ENCODE measurements at regions not wholly inside any gene's neighbourhood (a gene's known extent, or its start where the extent isn't known, plus 50 kb on each side); places are given as distances from the start of the nearest gene placed in this dataset.
"Not testable (repeated sequence)": the region's sequence is repeated elsewhere in the genome, so short reads cannot be mapped to it uniquely, and the experiment has no call there.

DNA sequence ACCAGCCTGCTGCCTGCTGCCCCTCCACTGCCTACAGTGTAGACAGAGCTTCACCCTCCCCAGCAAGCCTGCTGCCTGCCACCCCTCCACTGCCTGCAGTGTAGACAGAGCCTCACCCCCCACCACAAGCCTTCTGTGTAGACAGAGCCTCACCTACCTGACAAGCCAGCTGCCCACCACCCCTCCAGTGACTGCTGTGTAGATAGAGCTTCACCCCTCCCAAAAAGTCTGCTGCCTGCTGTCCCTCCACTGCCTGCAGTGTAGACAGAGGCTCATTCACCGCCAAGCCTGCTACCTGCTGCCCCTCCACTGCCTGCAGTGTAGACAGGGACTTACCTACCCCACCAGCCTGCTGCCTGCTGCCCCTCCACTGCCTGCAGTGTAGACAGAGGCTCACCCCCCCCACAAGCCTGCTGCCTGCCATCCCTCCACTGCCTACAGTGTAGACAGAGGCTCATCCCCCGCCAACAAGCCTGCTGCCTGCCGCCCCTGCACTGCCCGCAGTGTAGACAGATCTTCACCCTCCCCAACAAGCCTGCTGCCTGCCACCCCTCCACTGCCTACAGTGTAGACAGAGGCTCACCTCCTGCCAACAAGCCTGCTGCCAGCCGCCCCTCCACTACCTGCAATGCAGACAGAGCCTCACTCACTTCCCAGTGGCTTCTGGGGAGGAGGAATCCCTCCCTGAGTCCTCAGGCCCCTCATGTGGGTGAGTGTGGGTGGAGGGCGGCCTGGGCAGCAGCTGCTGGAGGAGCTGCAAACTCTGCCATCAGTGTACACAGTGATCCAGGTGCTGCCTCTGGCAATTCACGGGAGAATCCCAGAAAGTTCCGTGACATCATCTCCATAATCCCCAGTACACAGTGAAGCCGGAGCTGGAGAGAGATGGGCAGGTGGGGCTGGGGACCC, 140.9 kb downstream of the DLL1 start:
- intact Hi-C loops (cut with DNase I) = no loop called here
- no peaks in the 10 kb centered on the region for H3K27me3 ChIP-seq (ENCODE audit: control insufficient read depth, insufficient read depth)
- no peak overlapping the region for H3K27ac ChIP-seq (ENCODE audit: low read length)
- DNase-seq = peak in 1 of 3 donors; percentile 27
- no peaks in the 10 kb centered on the region for H3K4me1 ChIP-seq (ENCODE audit: control insufficient read depth, insufficient read depth, low read length)
- WGBS = 92% methylated on average over 9 of the region's 9 CpGs
- no peak for ATAC-seq
- H3K9me3 ChIP-seq (ENCODE audit: control insufficient read depth, low read length) = no peaks in the 10 kb centered on the region
- H3K4me3 ChIP-seq (ENCODE audit: low read length) = no peak overlapping the region

DNA sequence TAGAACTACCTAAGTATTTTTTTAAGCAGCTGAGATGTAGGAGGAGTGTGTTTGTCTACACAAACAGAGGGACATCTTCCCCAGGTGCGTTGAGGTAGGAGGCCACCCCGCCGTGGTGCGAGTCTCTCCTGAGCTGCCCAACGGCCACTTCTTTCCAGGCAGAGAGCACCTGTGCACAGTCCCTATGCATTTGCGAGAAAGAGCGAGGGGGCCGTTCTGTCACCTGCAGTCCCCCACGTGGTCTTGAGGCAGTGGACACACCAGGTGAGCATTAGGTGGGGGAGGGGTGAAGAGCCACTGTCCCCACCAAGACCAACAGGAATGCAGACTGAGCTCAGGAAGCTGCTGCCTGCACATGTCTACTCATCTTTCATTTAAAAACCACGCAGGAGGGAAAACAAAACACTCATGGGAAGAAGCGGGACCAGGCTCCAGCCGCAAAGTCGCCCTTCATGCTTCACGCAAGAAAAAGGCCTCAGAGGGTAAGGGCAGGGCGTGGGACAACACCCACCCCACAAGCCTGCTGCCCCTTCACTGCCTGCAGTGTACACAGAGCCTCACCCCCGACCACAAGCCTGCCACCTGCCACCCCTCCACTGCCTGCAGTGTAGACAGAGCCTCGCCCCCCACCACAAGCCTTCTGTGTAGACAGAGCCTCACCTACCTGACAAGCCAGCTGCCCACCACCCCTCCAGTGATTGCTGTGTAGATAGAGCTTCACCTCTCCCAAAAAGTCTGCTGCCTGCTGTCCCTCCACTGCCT, 142.0 kb downstream of the DLL1 start:
- no peaks in the 10 kb centered on the region for H3K9me3 ChIP-seq (ENCODE audit: control insufficient read depth, low read length)
- intact Hi-C loops (cut with DNase I) = no loop called here
- no peaks in the 10 kb centered on the region for H3K4me1 ChIP-seq (ENCODE audit: control insufficient read depth, insufficient read depth, low read length)
- WGBS = 71% methylated on average over 17 of the region's 17 CpGs
- no peak overlapping the region for H3K27ac ChIP-seq (ENCODE audit: low read length)
- H3K4me3 ChIP-seq (ENCODE audit: low read length) = no peak overlapping the region
- peak in 1 of 3 donors; percentile 35 for DNase-seq
- H3K27me3 ChIP-seq (ENCODE audit: control insufficient read depth, insufficient read depth) = no peaks in the 10 kb centered on the region
- ATAC-seq = no peak

DNA sequence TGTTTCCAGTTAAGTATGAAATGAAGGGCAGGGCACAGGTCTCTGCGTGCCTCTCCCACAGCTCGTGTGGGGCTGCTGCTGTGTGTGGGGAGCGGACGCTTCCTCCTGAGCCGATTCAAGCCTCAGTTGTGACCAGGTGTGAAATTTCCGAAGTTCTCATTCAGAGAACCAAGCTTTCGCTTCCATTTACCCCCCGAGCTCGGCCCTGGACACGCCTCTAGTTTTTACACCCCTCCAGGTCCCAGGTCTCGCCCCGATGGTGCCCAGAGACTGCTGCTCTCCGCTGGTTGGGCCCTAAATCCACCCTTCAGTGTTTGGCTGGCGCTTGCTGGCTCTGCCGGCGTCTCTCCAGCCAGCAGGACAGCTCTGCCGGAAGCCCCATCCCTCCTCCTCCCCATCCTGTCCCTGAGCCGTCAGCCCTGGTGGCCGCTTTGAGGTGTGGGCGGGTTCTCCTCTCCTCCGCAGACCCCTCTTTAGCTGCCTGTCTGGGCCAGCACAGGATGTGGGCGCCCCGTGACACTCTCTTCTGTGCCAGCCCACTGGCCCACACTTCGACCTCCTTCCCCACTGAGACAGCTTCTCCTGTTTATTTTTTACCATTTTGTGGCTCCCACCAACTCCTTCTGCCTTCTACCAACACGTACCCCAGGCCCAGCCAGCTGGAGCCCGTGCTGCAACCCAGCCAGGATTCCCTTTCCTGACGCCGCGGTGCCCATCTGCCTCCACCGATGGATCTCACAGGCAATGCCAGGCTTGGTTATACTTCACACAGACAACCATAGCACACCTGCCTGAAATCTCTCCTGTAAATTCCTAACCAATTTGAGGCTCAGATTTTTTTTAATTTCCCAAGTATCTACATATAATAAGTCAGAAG, 142.8 kb downstream of the DLL1 start:
- Histone ChIP-seq H3K27ac (ENCODE audit: low read length) (no peak overlapping the region), H3K9me3 (ENCODE audit: control insufficient read depth, low read length) (no peaks in the 10 kb centered on the region), H3K4me1 (ENCODE audit: control insufficient read depth, insufficient read depth, low read length) (no peaks in the 10 kb centered on the region), H3K4me3 (ENCODE audit: low read length) (no peak overlapping the region), H3K27me3 (ENCODE audit: control insufficient read depth, insufficient read depth) (no peaks in the 10 kb centered on the region)
- WGBS = 38% methylated on average over 30 of the region's 30 CpGs
- ATAC-seq (peak in 1 of 2 donors; percentile 22), DNase-seq (peak in 2 of 3 donors; percentile 59 to 71)
- intact Hi-C loops (cut with DNase I) = no loop called here

DNA sequence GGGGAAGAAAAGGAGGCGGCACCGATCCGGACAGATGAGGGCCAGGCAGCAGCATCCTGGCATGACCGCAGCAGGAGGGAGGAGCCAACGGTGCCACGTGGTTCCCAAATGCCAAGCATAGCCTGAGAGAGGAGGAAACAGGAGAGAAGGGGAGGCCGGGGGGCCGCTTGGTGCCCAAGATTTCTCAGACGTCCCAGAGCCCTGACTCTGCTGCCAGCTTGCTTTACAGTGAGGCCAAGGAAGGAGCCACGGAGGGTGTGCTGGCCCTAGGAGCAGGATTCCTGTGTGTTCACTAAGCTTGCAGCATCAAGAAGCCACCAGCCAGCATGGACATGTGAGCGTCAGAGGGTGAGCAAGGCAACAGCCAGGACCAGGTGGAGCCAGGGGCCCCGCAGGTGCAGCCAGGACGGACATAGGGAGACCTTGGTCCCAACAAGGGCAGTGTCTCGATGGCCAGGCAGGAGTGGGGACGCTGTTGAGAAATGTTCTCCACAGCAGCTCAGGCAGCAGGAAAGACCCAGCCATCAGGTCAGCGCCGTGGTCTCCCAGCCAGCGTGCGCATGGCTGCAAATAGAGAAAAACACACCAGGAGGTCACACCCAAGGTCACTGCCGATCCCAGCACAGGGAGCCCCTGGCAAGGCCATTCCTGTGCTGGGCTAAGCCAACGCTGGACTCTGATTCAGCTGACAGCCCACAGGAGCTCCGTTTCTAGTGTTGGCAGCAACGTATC, 143.7 kb downstream of the DLL1 start:
- no peak overlapping the region for H3K4me3 ChIP-seq (ENCODE audit: low read length)
- intact Hi-C loops (cut with DNase I) = no loop called here
- H3K27ac ChIP-seq (ENCODE audit: low read length) = no peak overlapping the region
- ATAC-seq (peak; percentile 39 to 61), DNase-seq (peak in 2 of 3 donors; percentile 48 to 77)
- 70% methylated on average over 23 of the region's 23 CpGs for WGBS
- H3K27me3 ChIP-seq (ENCODE audit: control insufficient read depth, insufficient read depth) = no peaks in the 10 kb centered on the region
- H3K9me3 ChIP-seq (ENCODE audit: control insufficient read depth, low read length) = no peaks in the 10 kb centered on the region
- H3K4me1 ChIP-seq (ENCODE audit: control insufficient read depth, insufficient read depth, low read length) = no peaks in the 10 kb centered on the region

DNA sequence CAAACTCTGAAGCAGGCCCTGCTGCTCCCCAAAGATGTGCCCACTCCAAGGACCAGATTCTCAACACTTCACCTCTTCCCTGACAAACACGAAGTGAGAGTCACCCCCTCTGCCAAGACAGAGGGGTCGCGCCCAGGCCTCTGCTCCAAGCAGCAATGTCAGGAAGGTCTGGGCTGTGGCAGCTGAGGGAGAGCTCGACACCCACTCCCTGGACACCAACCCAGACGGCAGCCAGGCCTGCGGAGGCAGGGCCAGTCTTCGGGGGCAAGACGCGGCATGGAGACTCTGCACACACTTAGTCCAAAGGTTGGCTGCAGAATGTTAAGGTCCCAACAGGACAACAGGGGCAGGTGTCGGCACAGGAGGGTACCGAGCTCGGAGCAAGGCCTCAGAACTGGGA, 144.2 kb downstream of the DLL1 start:
- Histone ChIP-seq H3K27ac (ENCODE audit: low read length) (no peak overlapping the region), H3K9me3 (ENCODE audit: control insufficient read depth, low read length) (no peaks in the 10 kb centered on the region), H3K4me1 (ENCODE audit: control insufficient read depth, insufficient read depth, low read length) (no peaks in the 10 kb centered on the region), H3K27me3 (ENCODE audit: control insufficient read depth, insufficient read depth) (no peaks in the 10 kb centered on the region), H3K4me3 (ENCODE audit: low read length) (no peak overlapping the region)
- DNase-seq = peak in 1 of 3 donors; percentile 49
- intact Hi-C loops (cut with DNase I) = no loop called here
- 82% methylated on average over 11 of the region's 12 CpGs for WGBS
- ATAC-seq = peak in 1 of 2 donors; percentile 13

DNA sequence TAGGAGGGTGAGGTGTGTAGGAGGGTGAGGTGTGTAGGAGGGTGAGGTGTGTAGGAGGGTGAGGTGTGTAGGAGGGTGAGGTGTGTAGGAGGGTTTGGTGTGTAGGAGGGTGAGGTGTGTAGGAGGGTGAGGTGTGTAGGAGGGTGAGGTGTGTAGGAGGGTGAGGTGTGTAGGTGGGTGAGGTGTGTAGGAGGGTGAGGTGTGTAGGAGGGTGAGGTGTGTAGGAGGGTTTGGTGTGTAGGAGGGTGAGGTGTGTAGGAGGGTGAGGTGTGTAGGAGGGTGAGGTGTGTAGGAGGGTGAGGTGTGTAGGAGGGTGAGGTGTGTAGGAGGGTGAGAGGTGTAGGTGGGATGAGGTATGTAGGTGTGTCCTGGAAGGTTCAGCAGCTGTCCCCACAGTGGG, 144.7 kb downstream of the DLL1 start:
- intact Hi-C loops (cut with DNase I) = not testable (repeated sequence)

DNA sequence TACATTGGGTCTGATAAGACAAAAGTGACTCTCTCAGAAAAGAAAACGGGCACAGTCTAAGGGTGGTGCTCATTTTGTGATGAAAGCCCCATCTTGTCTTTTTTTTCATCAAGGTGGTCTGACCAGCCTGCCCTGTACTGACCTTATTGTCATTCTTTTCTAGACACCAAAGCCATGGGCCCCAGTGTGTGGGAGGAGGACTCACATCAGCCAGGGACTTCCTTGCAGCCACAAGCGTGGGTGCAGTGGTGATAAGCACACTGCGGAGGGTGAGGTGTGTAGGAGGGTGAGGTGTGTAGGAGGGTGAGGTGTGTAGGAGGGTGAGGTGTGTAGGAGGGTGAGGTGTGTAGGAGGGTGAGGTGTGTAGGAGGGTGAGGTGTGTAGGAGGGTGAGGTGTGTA, 145.2 kb downstream of the DLL1 start:
- H3K9me3 ChIP-seq (ENCODE audit: control insufficient read depth, low read length); ATAC-seq; H3K4me1 ChIP-seq (ENCODE audit: control insufficient read depth, insufficient read depth, low read length); H3K27me3 ChIP-seq (ENCODE audit: control insufficient read depth, insufficient read depth); H3K4me3 ChIP-seq (ENCODE audit: low read length); H3K27ac ChIP-seq (ENCODE audit: low read length); intact Hi-C loops (cut with DNase I): not testable (repeated sequence)
- DNase-seq = peak in 1 of 3 donors; percentile 30
- WGBS = 30% methylated on average over 3 of the region's 3 CpGs

More for the DNA sequence above, 144.7 kb downstream of the DLL1 start:
- DNase-seq = peak in 1 of 3 donors; percentile 10
- not testable (repeated sequence) for H3K9me3 ChIP-seq (ENCODE audit: control insufficient read depth, low read length); H3K4me3 ChIP-seq (ENCODE audit: low read length); H3K27me3 ChIP-seq (ENCODE audit: control insufficient read depth, insufficient read depth); H3K27ac ChIP-seq (ENCODE audit: low read length); H3K4me1 ChIP-seq (ENCODE audit: control insufficient read depth, insufficient read depth, low read length); ATAC-seq

DNA sequence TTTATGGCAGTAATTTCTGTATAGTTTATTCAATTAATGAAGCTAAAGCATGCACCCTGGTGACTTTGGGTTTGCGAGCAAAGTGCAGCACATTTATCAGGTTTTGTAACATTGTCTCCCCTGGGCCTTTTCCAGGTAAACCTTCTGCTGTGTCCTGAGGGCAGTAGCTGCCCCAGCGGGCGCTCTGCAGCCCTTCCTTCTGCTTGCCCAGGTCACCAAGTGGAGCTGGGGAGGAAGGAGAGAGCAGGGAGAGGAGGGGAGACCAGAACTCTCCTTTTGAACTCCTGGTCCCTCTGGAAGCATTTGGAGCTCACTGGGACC, 145.6 kb downstream of the DLL1 start:
- Histone ChIP-seq H3K4me3 (ENCODE audit: low read length) (no peak overlapping the region), H3K27ac (ENCODE audit: low read length) (no peak overlapping the region), H3K27me3 (ENCODE audit: control insufficient read depth, insufficient read depth) (no peaks in the 10 kb centered on the region), H3K9me3 (ENCODE audit: control insufficient read depth, low read length) (no peaks in the 10 kb centered on the region), H3K4me1 (ENCODE audit: control insufficient read depth, insufficient read depth, low read length) (no peaks in the 10 kb centered on the region)
- 94% methylated on average over 3 of the region's 3 CpGs for WGBS
- DNase-seq (no peak), ATAC-seq (no peak)
- intact Hi-C loops (cut with DNase I) = no loop called here

DNA sequence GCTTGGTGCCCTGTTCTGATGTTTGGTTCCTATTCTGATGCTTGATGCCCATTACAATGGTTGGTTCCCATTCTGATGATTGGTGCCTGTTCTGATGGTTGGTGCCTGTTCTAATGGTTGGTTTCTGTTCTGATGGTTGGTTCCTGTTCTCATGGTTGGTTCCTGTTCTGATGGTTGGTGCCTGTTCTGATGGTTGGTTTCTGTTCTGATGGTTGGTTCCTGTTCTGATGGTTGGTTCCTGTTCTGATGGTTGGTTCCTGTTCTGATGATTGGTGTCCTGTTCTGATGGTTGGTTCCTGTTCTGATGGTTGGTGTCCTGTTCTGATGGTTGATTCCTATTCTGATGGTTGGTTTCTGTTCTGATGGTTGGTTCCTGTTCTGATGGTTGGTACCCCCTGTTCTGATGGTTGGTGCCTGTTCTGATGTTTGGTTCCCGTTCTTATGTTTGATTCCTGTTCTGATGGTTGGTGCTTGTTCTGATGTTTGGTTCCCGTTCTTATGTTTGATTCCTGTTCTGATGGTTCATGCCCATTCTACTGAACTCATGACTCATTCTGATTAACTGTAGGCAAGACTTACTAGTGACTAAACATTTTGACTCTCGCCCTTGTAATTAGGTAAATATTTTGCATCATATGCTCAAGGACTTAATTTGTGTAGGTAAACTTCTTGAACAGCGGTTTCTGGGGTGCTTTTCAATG, 146.2 kb downstream of the DLL1 start:
- H3K4me3 ChIP-seq (ENCODE audit: low read length) = no peak overlapping the region
- ATAC-seq (no peak), DNase-seq (no peak)
- H3K27me3 ChIP-seq (ENCODE audit: control insufficient read depth, insufficient read depth) = no peaks in the 10 kb centered on the region
- no peak overlapping the region for H3K27ac ChIP-seq (ENCODE audit: low read length)
- no peaks in the 10 kb centered on the region for H3K4me1 ChIP-seq (ENCODE audit: control insufficient read depth, insufficient read depth, low read length)
- H3K9me3 ChIP-seq (ENCODE audit: control insufficient read depth, low read length) = no peaks in the 10 kb centered on the region
- intact Hi-C loops (cut with DNase I) = no loop called here
- WGBS = 64% methylated on average over 4 of the region's 4 CpGs

Measured in right cardiac atrium (tissue), 5 donors.